Effector CD8-positive, alpha-beta T cell (primary cell): ENCODE measurements at regions not wholly inside any gene's neighbourhood (a gene's known extent, or its start where the extent isn't known, plus 50 kb on each side); places are given as distances from the start of the nearest gene placed in this dataset.
"Not testable (repeated sequence)": the region's sequence is repeated elsewhere in the genome, so short reads cannot be mapped to it uniquely, and the experiment has no call there.

Experiments
- DNase-seq: peaks from one replicate; lab custom pipeline; 2025; lab: John Stamatoyannopoulos, UW

DNA sequence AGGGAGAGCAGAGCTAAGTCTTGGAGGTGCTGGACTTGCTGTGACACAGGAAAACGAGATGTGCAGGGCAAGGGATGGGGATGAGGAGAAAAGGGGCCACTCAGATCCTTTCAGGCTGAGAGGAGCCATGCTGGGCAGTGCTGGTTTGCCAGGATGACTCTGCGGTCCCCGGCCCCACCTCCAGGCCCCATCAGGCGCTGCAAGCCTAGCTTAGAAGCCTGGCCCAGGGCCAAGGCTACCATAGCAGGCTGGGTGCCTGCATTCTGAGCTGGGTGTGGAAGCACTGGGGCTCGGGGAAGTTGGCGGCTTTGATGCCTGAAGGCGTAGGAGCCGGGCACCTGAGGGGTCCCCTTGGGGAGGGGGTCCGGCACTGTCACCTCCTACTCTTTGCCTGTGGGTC is 341.2 kb upstream of the USP9Y start:
- DNase-seq: no peak

- no peak for DNase-seq
These were observed 340.5 kb upstream of the USP9Y start for GRCh38 chrY:12360496-12360895.

DNA sequence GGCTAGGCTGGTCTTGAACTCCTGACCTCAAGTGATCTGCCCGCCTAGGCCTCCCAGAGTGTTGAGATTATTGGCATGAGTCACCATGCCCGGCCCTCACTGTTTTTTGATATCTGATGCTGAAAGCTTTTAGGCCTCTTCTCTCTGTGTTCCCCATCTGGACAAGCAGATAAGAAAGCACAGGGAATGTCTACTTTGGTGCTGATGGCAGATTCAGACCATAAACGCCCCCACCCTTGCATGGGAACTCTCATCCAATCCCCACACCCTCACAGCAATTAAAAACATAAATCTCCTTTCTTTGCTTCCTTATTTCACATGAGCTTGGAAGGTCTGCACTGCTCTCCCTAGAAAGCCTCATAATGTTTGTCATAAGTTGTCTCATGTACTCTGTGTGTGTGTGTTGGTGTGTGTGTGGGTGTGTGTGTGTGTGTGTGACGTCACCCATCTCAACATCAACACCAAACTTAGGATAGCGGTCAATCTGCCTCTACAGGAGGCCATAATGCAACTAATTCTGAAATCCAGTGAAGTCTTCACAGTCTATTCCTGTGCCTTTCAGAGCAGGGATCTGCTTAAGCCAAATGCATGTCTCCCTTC is 335.6 kb upstream of the USP9Y start:
- no peak for DNase-seq

GRCh38 chrY:12374588-12374987 is 326.4 kb upstream of the USP9Y start:
- not testable (repeated sequence) for DNase-seq

- DNase-seq: not testable (repeated sequence)
These were observed 309.1 kb upstream of the USP9Y start for GRCh38 chrY:12391655-12392559.

DNA sequence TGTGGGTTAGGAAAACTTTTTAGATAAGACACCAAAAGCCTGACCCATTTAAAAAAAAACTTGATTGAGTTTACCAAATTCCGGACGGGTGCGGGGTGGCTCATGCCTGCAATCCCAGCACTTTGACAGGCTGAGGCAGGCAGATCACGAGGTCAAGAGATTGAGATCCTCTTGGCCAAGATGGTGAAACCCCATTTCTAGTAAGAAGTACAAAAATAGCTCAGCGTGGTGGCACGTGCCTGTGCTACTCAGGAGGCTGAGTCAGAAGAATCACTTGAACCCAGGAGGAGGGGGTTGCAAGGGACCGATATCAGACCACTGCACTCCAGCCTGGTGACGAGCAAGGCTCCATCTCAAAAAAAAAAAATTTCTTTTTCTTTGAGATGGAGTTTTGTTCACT is 307.8 kb upstream of the USP9Y start:
- no peak for DNase-seq

- not testable (repeated sequence) for DNase-seq
These were observed 305.5 kb upstream of the USP9Y start for GRCh38 chrY:12395381-12396120.

- DNase-seq: no peak
These were observed 297.1 kb upstream of the USP9Y start for GRCh38 chrY:12403916-12404315.

DNA sequence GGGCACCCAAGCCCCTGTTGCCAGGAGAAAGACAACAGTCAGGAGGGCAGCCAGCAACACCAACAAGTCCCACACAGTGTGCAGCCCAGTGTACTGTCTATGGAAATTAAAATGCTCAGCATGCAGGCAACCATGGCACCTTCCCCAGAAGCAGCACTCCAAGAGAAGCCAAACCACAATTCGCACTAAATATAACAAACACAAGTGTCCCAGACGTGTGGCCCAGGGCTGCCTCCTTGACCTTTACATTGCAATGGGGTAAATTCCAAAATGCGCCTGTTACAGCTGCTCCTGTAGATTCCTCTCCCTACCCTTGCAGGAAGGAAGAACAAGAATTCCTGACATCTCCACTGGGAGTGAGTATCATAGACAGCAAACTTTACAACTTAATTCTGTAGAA is 292.8 kb upstream of the USP9Y start:
- no peak for DNase-seq

GRCh38 chrY:12410696-12411095 is 290.3 kb upstream of the USP9Y start:
- DNase-seq: no peak

DNA sequence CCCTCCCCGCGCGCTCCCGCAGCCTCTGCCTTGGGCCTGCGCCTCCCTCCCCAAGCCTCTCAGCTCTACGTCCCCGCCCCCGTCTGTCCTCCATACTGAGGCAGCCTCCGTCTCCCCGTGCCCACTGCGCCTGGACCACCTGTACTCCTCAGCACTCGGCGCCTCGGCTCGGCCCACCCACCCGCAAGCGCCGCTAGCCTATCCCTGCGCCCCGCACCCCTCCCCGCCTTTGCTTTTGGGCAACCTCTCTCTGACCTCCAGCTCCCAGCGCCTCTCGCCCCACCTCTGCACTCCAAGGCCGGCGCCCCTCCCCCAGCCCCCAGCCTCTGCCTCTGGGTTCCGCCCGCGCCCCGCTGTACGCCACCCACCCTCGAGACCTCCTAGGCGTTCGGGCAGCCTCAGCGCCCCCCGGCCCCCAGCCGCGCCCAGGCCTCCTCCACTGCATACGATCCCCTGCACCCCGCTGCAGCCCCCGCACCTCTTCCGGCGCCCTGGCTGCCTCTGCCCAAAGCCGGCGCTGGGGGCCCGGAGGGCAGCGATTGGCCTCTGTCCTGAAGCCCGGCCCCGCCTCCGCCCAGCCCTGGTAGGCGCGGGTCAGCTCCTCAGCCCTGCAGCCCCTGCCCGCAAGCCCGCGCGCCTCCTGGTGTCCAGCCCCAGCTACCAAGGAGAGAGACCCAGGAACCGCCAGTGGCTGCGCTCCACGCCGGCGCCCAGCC is 279.8 kb upstream of the USP9Y start:
- DNase-seq: no peak

DNA sequence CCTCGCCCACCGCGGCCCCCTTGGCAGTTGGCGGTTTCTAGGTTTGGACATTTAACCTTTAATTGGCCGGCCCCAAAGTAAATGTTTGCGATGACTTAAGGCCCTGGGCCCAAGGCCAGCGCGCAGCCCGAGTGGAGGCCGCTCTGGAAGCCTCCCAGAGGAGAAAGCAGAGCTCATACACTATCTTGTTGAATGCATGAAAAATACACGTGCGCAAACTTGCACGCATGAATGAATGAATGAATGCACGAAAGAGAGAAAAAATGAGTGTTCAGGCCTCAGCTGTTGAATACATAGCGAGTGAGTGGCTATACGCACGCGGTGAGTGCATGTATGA is 279.3 kb upstream of the USP9Y start:
- DNase-seq: no peak

DNA sequence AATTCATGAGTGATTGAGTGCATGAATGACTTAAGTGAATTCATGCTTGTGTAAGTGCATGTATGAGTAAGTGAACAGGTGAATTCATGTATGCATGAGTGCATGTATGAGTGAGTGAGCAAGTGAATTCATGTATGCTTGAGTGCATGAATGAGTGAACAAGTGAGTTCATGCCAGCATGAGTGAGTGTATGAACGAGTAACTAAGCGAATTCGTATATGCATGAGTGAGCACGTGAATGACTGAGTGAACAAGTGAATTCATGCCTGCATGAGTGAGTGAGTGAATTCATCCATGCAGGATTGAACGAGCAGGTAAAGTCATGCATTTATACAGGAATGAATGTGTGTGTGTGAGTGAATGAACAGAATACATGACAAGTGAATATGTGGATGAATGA is 278.5 kb upstream of the USP9Y start:
- no peak for DNase-seq

GRCh38 chrY:12423416-12424252 is 277.4 kb upstream of the USP9Y start:
- DNase-seq: no peak

- DNase-seq: no peak
These were observed 275.5 kb upstream of the USP9Y start for GRCh38 chrY:12425506-12425905.

- DNase-seq: no peak
These were observed 273.7 kb upstream of the USP9Y start for GRCh38 chrY:12427361-12427760.

GRCh38 chrY:12431546-12431945 is 269.5 kb upstream of the USP9Y start:
- no peak for DNase-seq

GRCh38 chrY:12438823-12439222 is 262.2 kb upstream of the USP9Y start:
- DNase-seq: not testable (repeated sequence)

DNA sequence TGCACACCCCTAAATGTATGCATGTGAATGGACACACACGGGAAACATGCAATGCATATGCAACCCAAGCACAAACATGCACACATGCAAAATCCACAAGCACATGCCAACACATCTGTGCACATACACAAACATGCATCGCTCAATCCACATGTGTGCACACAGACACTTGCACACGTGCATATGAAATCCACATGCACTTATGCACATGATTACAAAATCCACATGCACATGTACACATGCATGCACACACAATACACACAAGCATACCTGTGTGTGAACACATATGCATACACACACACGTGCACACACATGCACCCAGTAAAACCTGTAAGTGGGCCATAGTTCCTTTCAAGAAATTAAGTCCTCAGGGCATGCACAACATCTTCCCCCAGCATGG is 256.8 kb upstream of the USP9Y start:
- DNase-seq: no peak

GRCh38 chrY:12446486-12447265 is 254.4 kb upstream of the USP9Y start:
- DNase-seq: not testable (repeated sequence)
